LNCAP (cell line): ENCODE measurements at regions not wholly inside any gene's neighbourhood (a gene's known extent, or its start where the extent isn't known, plus 50 kb on each side); places are given as distances from the start of the nearest gene placed in this dataset.

Source experiments
- CTCF ChIP-seq: fragments of 450-650 bp; IDR thresholded peaks from 2 replicates; pipeline ENCODE4 v1.5.1; 2017; ENCODE audit warnings: mild to moderate bottlenecking

- no peak for TF ChIP-seq CTCF
Observed at GRCh38 chr13:79141082-79141481, 265.0 kb downstream of the RBM26 start.

- TF ChIP-seq CTCF = no peak
Observed at GRCh38 chr13:79128158-79128557, 277.9 kb downstream of the RBM26 start.

GRCh38 chr13:79126706-79127105, 279.3 kb downstream of the RBM26 start:
- no peak for TF ChIP-seq CTCF

GRCh38 chr13:79124183-79124582, 281.9 kb downstream of the RBM26 start:
- TF ChIP-seq CTCF = no peak

GRCh38 chr13:79121286-79121685, 284.8 kb downstream of the RBM26 start:
- no peak for TF ChIP-seq CTCF

GRCh38 chr13:79119578-79120107, 286.4 kb downstream of the RBM26 start:
- no peak for TF ChIP-seq CTCF

GRCh38 chr13:79112016-79112415, 294.0 kb downstream of the RBM26 start:
- TF ChIP-seq CTCF = no peak
